Activated effector memory CD4-positive, alpha-beta T cell treated with Interleukin-2 at 50 U/mL for 16 hours (primary cell): ENCODE measurements at regions not wholly inside any gene's neighbourhood (a gene's known extent, or its start where the extent isn't known, plus 50 kb on each side); places are given as distances from the start of the nearest gene placed in this dataset.

Experiments
- DNase-seq: peaks from one replicate; pipeline ENCODE4 v3.0.0-alpha.2; 2020

DNA sequence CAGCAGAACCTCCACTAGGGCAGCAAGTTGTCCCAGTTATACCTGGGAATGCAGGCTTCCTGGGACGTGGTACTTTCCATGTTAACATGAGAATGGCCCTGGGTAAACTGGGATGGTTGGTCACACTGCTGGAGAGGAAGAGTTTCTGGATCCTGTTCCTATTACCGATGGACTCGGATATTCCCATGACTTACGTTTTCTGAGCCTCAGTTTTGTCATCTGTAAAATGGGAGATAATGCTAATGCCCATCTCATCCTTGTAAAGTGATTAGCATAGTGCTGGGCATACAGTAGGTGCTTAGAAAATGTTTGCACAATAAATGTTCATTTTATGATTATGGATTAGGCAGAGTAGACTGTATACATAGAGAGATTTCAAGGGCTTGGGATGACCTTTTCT is 280.9 kb upstream of the EEF2KMT start:
- no peak for DNase-seq

DNA sequence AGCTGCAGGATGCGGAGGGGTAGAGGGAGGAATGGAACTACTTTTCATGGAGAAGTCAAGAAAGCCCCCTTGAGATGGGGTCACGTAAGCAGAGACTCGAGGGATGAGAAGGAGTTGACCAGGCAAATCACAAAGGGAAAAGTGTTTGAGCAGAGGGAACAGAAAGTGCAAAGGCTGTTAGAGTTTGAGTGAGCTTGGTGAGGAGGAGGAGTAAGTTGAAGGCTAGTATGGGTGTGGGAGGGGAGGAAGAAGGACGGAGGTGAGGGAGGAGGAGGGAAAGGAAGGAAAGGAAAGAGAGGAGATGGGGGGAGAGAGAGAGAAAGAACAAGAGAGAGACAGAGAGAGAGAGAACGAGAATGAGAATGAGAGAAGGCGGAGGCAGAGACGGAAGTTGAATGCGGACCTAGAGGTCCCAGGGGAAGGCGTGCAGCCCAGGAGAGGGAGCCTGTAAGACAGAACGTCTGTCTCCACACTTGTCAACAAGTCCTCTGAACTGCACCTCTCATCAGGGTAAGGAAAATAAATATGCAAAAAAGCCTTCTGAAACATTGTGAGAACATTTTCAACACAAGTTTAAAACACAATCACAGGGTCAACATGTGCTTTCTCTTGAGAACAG is 279.8 kb upstream of the EEF2KMT start:
- no peak for DNase-seq

DNA sequence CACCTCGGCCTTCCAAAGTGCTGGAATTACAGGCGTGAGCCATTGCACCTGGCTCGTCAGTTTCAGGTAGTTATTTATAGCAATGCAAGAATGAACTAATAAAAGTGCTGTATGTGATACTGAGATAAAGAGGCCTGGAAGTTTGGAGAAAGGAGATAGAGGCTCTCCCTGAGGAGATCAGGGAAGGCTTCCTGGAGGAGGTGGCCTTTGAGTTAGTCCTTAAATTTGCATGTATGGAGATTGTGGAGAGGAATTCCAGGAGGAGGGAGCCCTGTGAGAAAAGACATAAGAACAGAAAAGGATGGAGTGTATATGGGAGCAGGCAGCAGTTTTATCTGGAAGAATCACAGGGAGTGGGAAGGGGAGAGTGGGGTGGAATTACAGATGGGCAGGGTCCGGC is 276.6 kb upstream of the EEF2KMT start:
- no peak for DNase-seq

- DNase-seq, result no peak
Measured at GRCh38 chr16:5367951-5368350, 270.4 kb upstream of the EEF2KMT start.

- no peak for DNase-seq
Measured at GRCh38 chr16:5366126-5366525, 268.5 kb upstream of the EEF2KMT start.

GRCh38 chr16:5364186-5364585 is 266.6 kb upstream of the EEF2KMT start:
- no peak for DNase-seq

GRCh38 chr16:5361322-5361721 is 263.7 kb upstream of the EEF2KMT start:
- no peak for DNase-seq

DNA sequence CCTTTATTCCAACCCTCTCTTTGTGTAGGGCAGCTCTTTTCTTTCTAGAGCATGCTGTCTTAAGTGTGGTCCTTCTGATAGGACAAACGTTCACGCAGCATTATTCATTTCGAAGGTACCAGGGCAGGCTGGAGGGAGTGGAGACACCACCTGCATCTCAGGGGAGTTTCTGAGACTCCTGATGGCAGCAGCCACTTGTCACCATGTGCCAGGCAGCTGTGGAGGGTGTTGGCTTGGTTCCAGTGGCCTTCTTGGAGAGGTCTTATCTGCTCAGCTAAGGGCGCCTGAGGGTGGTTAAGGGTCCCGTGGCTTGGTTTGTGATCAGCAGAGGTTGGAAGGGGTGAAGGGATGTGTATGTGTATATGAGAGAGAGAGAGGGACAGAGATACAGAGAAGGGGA is 257.1 kb upstream of the EEF2KMT start:
- no peak for DNase-seq

DNA sequence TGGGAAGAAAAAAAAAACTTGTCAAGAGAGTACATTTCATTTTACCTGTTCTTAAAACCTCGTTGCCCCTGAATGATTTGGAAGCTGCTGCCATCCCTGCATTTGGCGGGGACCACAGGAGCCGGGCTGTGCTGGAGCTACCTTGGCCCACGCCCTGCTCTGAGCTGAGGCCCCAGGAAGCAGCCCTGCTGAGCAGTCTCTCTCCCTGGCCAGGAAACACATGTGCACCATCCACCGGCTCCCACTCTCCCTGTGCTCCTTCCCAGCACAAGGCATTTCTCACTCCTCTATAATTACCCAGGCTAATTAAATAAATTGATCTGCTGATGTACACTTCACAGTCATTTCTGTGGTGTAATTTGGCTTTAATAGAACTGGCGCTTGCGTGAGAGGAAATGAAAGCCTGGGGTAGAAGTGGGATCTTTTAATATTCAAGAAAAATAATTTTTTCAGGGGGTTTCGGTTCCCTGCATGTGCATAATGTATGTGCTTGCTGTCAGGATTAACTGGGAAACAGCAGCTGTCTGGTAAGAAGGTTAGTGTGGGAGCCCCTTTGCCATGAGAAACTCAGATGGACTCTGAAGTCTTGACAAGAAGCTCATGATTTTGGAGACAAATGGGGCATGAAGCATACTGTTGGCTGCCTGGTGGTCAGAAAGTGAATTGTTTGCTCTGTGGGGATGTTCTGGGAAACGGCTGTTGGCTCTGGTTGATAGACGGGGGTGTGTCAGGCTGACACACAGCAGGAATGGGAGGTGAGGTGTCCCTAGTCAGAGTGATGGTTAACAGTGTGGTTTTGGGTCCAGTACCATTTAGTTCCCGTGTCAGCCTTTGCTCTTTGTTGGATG is 252.3 kb upstream of the EEF2KMT start:
- DNase-seq, result no peak

DNA sequence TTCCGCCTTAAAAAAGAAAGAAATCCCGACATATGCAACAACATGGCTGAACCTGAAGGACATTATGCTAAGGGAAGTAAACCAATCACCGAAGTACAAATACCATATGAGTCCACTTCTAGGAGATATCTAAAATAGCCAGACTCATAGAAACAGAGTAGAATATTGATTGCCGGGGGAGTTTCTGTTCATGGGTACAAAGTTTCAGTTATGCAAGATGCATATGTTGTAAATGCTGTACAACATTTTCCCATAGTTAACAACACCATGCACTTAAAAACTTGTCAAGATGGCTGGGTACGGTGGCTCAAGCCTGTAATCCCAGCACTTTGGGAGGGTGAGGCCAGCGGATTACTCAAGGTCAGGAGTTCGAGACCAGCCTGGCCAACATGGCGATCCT is 251.5 kb upstream of the EEF2KMT start:
- DNase-seq, result no peak

DNA sequence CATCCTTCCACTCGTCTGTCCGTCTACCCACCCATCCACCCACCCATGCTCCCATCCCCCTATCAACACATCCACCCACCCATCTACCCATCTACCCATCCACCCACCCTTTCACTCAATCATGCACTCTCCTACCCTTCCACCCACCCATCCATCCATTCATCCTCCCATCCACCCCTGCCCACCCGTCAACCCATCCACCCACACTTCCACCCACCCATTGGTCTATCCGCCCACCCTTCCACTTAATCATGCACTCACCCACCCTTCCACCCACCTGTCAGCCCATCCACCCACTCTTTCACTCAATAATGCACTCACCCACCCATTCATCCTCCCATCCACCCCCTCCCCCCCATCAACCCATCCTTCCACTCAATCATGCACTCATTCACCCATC is 250.0 kb upstream of the EEF2KMT start:
- no peak for DNase-seq

DNA sequence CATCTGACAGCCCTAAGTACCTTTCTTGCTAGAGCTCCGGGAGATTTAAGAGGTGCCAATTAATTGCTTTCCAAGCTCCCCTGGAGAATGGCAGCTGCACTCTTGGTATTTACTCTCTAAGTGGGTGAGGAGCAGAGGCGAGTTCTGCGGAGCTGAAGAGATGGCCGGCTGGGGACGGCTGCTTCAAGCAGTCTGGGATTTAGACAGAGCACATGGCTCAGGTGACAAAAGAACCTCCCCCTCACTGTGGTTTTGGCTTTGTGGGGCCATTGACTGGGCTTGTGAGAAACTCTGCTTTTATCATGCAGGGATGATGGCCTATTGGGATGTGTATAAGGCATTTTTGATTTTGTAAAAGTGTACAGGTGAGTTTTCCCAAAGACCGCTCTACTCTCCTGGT is 239.3 kb upstream of the EEF2KMT start:
- no peak for DNase-seq

DNA sequence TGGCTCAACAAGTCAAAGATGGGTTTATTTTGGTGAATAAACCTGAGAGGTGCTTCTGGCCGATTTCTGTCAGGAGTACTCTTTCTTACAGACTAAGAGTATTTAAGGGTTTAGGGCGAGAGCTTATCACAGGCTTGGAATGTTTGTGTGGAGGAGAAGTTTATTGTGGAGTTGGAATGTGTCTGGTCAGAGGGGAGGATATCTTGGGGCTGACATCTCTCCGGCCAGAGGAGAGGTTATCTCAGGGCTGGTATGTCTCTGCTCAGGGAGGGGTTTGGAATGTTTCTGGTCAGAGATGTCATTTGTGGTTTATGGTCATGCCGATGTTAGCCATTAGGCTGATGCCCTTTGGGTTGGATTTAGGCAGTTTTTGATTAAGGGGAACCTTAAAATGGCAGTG is 236.4 kb upstream of the EEF2KMT start:
- DNase-seq, result no peak

DNA sequence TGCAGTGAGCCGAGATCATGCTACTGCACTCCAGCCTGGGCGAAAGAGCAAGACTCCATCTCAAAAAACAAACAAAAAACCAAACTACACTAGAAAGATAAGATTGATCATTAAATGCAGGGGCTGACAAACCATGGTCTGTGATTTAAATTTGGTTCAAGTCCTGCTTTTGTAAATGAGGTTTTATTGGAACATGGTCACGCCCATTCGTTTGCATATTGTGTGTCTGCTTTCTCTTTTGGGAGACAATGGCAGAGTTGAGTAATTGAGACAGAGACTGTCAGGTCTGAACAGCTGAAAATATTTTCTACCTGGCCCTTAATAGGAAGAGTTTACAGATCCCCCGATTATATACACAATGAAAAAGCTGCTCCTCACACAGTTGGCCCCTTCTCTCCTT is 235.5 kb upstream of the EEF2KMT start:
- DNase-seq, result no peak

- no peak for DNase-seq
Measured at GRCh38 chr16:5330058-5330457, 232.5 kb upstream of the EEF2KMT start.

- DNase-seq, result no peak
Measured at GRCh38 chr16:5328546-5328945, 231.0 kb upstream of the EEF2KMT start.

- DNase-seq, result no peak
Measured at GRCh38 chr16:5326395-5326794, 228.8 kb upstream of the EEF2KMT start.

GRCh38 chr16:5325932-5326331 is 228.3 kb upstream of the EEF2KMT start:
- no peak for DNase-seq

GRCh38 chr16:5323284-5324141 is 225.9 kb upstream of the EEF2KMT start:
- DNase-seq, result no peak

DNA sequence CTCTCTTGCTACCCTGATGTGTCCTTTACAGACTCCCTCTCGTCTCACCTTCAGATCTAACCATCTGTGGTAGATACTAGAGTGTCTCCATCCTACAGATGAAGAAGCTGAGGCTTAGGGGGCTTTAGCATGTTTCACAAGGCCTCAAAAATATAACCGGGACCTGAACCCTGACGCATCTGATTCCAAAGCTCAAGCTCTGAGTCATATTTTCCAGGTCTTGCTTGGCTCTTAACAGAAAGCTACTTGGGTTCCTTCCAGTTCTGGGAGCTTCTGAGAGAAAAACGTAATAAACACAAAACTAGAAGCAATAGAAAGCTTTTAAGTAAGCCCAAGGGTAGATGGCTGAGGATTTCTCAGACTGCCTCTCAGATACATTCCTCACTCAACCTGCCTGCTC is 224.3 kb upstream of the EEF2KMT start:
- no peak for DNase-seq

GRCh38 chr16:5319799-5320198 is 222.2 kb upstream of the EEF2KMT start:
- DNase-seq, result no peak

GRCh38 chr16:5315914-5316313 is 218.3 kb upstream of the EEF2KMT start:
- DNase-seq, result no peak

DNA sequence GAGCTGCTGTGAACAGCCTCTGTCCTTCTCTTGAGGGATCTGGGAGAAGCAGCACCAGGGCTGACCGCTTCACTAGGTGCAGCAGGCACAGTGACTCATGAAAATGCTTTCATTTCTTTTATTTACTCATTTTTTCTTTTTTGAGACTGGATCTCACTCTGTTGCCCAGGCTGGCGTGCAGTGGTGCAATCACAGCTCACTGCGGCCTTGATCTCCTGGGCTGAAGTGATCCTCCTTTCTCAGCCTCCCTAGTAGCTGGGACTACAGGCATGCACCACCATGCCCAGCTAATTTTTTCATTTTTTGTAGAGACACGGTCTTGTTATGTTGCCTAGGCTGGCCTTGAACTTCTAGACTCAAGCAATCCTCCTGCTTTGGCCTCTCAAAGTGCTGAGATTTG is 216.8 kb upstream of the EEF2KMT start:
- no peak for DNase-seq
